GM12878 (cell line): ENCODE measurements at regions not wholly inside any gene's neighbourhood (a gene's known extent, or its start where the extent isn't known, plus 50 kb on each side); places are given as distances from the start of the nearest gene placed in this dataset.

Experiments
- ATAC-seq: fragments of 200-7000 bp; cut with Tn5 transposase; 3 replicates; pipeline ENCODE4 v1.9.1; 2020; ENCODE audit warnings: mild to moderate bottlenecking, moderate library complexity
- BruUV-seq: library from RNA; stranded (reverse); fragments of 400-500 nt; replicated peaks from 2 replicates; lab custom pipeline; 2021; lab: Mats Ljungman, UMichigan
- CTCF ChIA-PET: fragments of 300-600 bp; sonication (Branson Sonifier 250); formaldehyde crosslinking; extraction: SDS; loops from one replicate; lab custom pipeline; 2021; ENCODE audit warnings: inconsistent platforms; lab: Yijun Ruan, JAX
- POLR2A ChIA-PET: fragments of 350-600 bp; formaldehyde crosslinking; extraction: SDS; loops from one replicate; lab custom pipeline; 2021; ENCODE audit warnings: inconsistent platforms; lab: Charles Lee
- RAD21 ChIA-PET: fragments of 300-600 bp; sonication (Branson Sonifier 250); formaldehyde crosslinking; loops from one replicate; lab custom pipeline; 2023; ENCODE audit warnings: antibody characterized with exemption; ENCODE audit not compliant: unreplicated experiment; lab: Charles Lee
- SMC1A ChIA-PET: fragments of 300-600 bp; sonication (Branson Sonifier 250); formaldehyde crosslinking; loops from one replicate; lab custom pipeline; 2023; ENCODE audit not compliant: unreplicated experiment, uncharacterized antibody; lab: Charles Lee
- DNase-seq: peaks from one replicate; pipeline ENCODE4 v3.0.0-alpha.2; 2011; ENCODE audit warnings: low read depth, low spot score
- FAIRE-seq: peaks from 3 replicates; lab custom pipeline; 2011; peaks lifted over from hg19 to GRCh38; lab: Jason Lieb, UNC
- H2AFZ ChIP-seq: 2 replicates; pipeline ENCODE4 v1.6.0; 2011; ENCODE audit warnings: low read depth, low read length, control low read depth; ENCODE audit not compliant: control insufficient read depth
- H3K27ac ChIP-seq: 2 replicates; pipeline ENCODE4 v1.5.1; 2011; ENCODE audit warnings: control low read depth; ENCODE audit not compliant: control insufficient read depth, insufficient read depth
- H3K27me3 ChIP-seq, 2 experiments: replicated peaks in 1 of 2; 2 replicates each; pipeline versions ENCODE4 v1.6.0 to v1.6.1; 2011; ENCODE audit warnings: low read length in 1 of 2; ENCODE audit not compliant: control insufficient read depth in 2 of 2, insufficient read depth in 2 of 2
- H3K36me3 ChIP-seq, 2 experiments: 2 replicates each; pipeline ENCODE4 v1.5.1; 2011; ENCODE audit warnings: low read length in 1 of 2; ENCODE audit not compliant: control insufficient read depth in 2 of 2, insufficient read depth in 2 of 2
- H3K4me1 ChIP-seq: 2 replicates; pipeline ENCODE4 v1.6.1; 2011; ENCODE audit warnings: mild to moderate bottlenecking, low read length, moderate library complexity, mixed read lengths; ENCODE audit not compliant: control insufficient read depth, insufficient read depth
- H3K4me2 ChIP-seq: 2 replicates; pipeline ENCODE4 v1.6.0; 2011; ENCODE audit warnings: control low read depth; ENCODE audit not compliant: control insufficient read depth, insufficient read depth
- H3K4me3 ChIP-seq: fragments of 200-600 bp; sonication (generic); 2 replicates; pipeline ENCODE4 v1.5.1; 2016
- H3K79me2 ChIP-seq: 2 replicates; pipeline ENCODE4 v1.6.0; 2011; ENCODE audit warnings: low read length; ENCODE audit not compliant: control insufficient read depth, insufficient read depth
- H3K9ac ChIP-seq: 2 replicates; pipeline ENCODE4 v1.8.0; 2011; ENCODE audit warnings: low read length, control low read depth, mixed read lengths; ENCODE audit not compliant: control insufficient read depth, insufficient read depth
- H3K9me3 ChIP-seq: replicated peaks from 3 replicates; pipeline ENCODE4 v1.5.1; 2011; ENCODE audit warnings: mild to moderate bottlenecking, low read length; ENCODE audit not compliant: control insufficient read depth, insufficient read depth
- H4K20me1 ChIP-seq: 2 replicates; pipeline ENCODE4 v1.6.0; 2011; ENCODE audit not compliant: control insufficient read depth, insufficient read depth
- ASH2L ChIP-seq: fragments of 300-600, 200-600 bp; sonication (generic); IDR thresholded peaks from 2 replicates; pipeline ENCODE4 v1.6.1; 2017; ENCODE audit warnings: low read depth, mild to moderate bottlenecking, borderline replicate concordance
- DPF2 ChIP-seq: fragments of 450-650 bp; IDR thresholded peaks from 2 replicates; pipeline ENCODE4 v1.6.1; 2017; ENCODE audit warnings: mild to moderate bottlenecking
- E2F4 ChIP-seq: IDR thresholded peaks from 2 replicates; pipeline ENCODE4 v1.6.1; 2012; ENCODE audit warnings: low read depth, low read length, improper control_type of control experiment
- EED ChIP-seq: sonication (generic); IDR thresholded peaks from 2 replicates; pipeline ENCODE4 v1.6.1; 2016; ENCODE audit warnings: antibody characterized with exemption, low read depth
- EZH2 ChIP-seq: IDR thresholded peaks from 2 replicates; pipeline ENCODE4 v1.6.1; 2012; ENCODE audit warnings: low read depth, mild to moderate bottlenecking, control low read depth, inconsistent platforms, low read length, borderline replicate concordance; ENCODE audit not compliant: control insufficient read depth
- HDGF ChIP-seq: fragments of 450-650 bp; IDR thresholded peaks from 2 replicates; pipeline ENCODE4 v1.6.1; 2016; ENCODE audit warnings: antibody characterized with exemption
- JUNB ChIP-seq: IDR thresholded peaks from 2 replicates; pipeline ENCODE4 v1.6.1; 2016; ENCODE audit warnings: antibody characterized with exemption, mild to moderate bottlenecking
- KLF5 ChIP-seq: fragments of 450-650 bp; IDR thresholded peaks from 2 replicates; pipeline ENCODE4 v1.6.1; 2014; ENCODE audit warnings: mild to moderate bottlenecking; ENCODE audit not compliant: partially characterized antibody
- MEF2A ChIP-seq: IDR thresholded peaks from 2 replicates; pipeline ENCODE4 v1.6.1; 2011; ENCODE audit warnings: low read depth, mild to moderate bottlenecking, low read length, moderate library complexity; ENCODE audit not compliant: insufficient read depth
- PML ChIP-seq: IDR thresholded peaks from 2 replicates; pipeline ENCODE4 v1.6.1; 2012; ENCODE audit warnings: low read length, inconsistent platforms
- RFX5 ChIP-seq: IDR thresholded peaks from 2 replicates; pipeline ENCODE4 v1.6.1; 2011; ENCODE audit warnings: low read depth, low read length, improper control_type of control experiment
- SP1 ChIP-seq: IDR thresholded peaks from one replicate; pipeline ENCODE4 v1.6.1; 2011; ENCODE audit warnings: low read depth, low read length
- SRF ChIP-seq, 2 experiments: IDR thresholded peaks; 2 replicates each; pipeline ENCODE4 v1.6.1; 2011; ENCODE audit warnings: low read depth in 2 of 2, low read length in 2 of 2, mild to moderate bottlenecking in 1 of 2, moderate library complexity in 1 of 2
- SUZ12 ChIP-seq: fragments of 200-600 bp; sonication (generic); IDR thresholded peaks from one replicate; pipeline ENCODE4 v1.6.1; 2018; ENCODE audit warnings: antibody characterized with exemption, mild to moderate bottlenecking; ENCODE audit not compliant: unreplicated experiment
- ZNF274 ChIP-seq: IDR thresholded peaks from one replicate; pipeline ENCODE4 v1.8.0; 2011; ENCODE audit not compliant: insufficient read length, insufficient read depth
- ZNF622 ChIP-seq: fragments of 450-650 bp; IDR thresholded peaks from 2 replicates; pipeline ENCODE4 v1.6.1; 2017; ENCODE audit warnings: mild to moderate bottlenecking, inconsistent platforms
- WGBS: methylation state at CpG from one replicate; pipeline ENCODE4 v1.1.6; 2016; ENCODE audit warnings: low lambda C conversion rate; ENCODE audit not compliant: insufficient replicate concordance, insufficient coverage; ENCODE audit errors: missing lambda C conversion rate; 5-methylcytosine and 5-hydroxymethylcytosine counted together
- in situ Hi-C: fragments of 300-500 bp; cut with MboI; formaldehyde crosslinking; loops from 9 replicates; pipeline ENCODE4 v1.14.3; 2018; ENCODE audit warnings: mixed read lengths
- intact Hi-C: fragments of 100-400 bp; cut with micrococcal nuclease; formaldehyde crosslinking; loops from one replicate; pipeline ENCODE4 v1.14.2; 2022; ENCODE audit not compliant: unreplicated experiment

- Histone ChIP-seq H3K27ac (no peak overlapping the region), H3K9ac (no peak overlapping the region), H3K4me3 (no peak overlapping the region), H3K36me3 (no peaks in the 10 kb centered on the region), H3K27me3 (no peaks in the 10 kb centered on the region), H2AFZ (no peak overlapping the region), H3K4me2 (no peak overlapping the region), H3K79me2 (no peaks in the 10 kb centered on the region), H4K20me1 (no peaks in the 10 kb centered on the region), H3K4me1 (no peaks in the 10 kb centered on the region), H3K9me3 (no peaks in the 10 kb centered on the region)
- FAIRE-seq (no peak), DNase-seq (no peak), ATAC-seq (no peak)
- POLR2A ChIA-PET = no interaction called here
- in situ Hi-C loops = no loop called here
- TF ChIP-seq E2F4 = no peak
- TF ChIP-seq DPF2 = no peak
- no peak for TF ChIP-seq JUNB
- no peak for TF ChIP-seq ASH2L
- no peak for TF ChIP-seq MEF2A
- TF ChIP-seq RFX5 = no peak
- TF ChIP-seq EED = no peak
- TF ChIP-seq HDGF = no peak
- TF ChIP-seq SP1 = no peak
- no peak for TF ChIP-seq EZH2
- TF ChIP-seq ZNF622 = no peak
- TF ChIP-seq PML = no peak
- TF ChIP-seq KLF5 = no peak
- TF ChIP-seq SRF (IDR thresholded peaks at IDR 0.05; ENCODE audit: low read depth in 2 of 2, low read length in 2 of 2) = no peak
- no peak for TF ChIP-seq ZNF274
- no peak for TF ChIP-seq SUZ12
- CTCF ChIA-PET = no interaction called here
- SMC1A ChIA-PET = no interaction called here
- intact Hi-C loops = no loop called here
- 26% methylated on average over 4 of the region's 4 CpGs for WGBS
- RAD21 ChIA-PET = no interaction called here
- BruUV-seq = no TSS peak
Observed at GRCh38 chr6:50361641-50362331, 312.1 kb upstream of the DEFB112 start.
